H1 (cell line): ENCODE measurements at regions not wholly inside any gene's neighbourhood (a gene's known extent, or its start where the extent isn't known, plus 50 kb on each side); places are given as distances from the start of the nearest gene placed in this dataset.

Experiments
- ASH2L ChIP-seq: fragments of 200-600, 300-600 bp; sonication (generic); IDR thresholded peaks from one replicate; pipeline ENCODE4 v1.7.1; 2017; ENCODE audit warnings: low read length
- CTCF ChIP-seq, 3 experiments: IDR thresholded peaks; 1 replicate in 2 of 3; 2 replicates in 1 of 3; pipeline versions ENCODE4 v1.5.1 to v1.6.1; 2011; ENCODE audit warnings: low read length in 3 of 3, mild to moderate bottlenecking in 3 of 3, inconsistent platforms in 2 of 3, low read depth in 1 of 3, moderate library complexity in 1 of 3; ENCODE audit not compliant: insufficient read depth in 1 of 3; ENCODE audit errors: control extremely low read depth in 1 of 3
- RFX5 ChIP-seq: IDR thresholded peaks from 2 replicates; pipeline ENCODE4 v1.6.1; 2011; ENCODE audit warnings: low read depth, low read length, improper control_type of control experiment, borderline replicate concordance
- SIN3A ChIP-seq, 2 experiments: IDR thresholded peaks in 1 of 2; conservative IDR thresholded peaks in 1 of 2; 2 replicates each; pipeline ENCODE4 v1.6.1; 2011 to 2012; ENCODE audit warnings: low read length in 2 of 2, improper control_type of control experiment in 1 of 2, low read depth in 1 of 2, mild to moderate bottlenecking in 1 of 2

- TF ChIP-seq CTCF (IDR thresholded peaks at IDR 0.05; ENCODE audit: control extremely low read depth in 1 of 3, insufficient read depth in 1 of 3, low read depth in 1 of 3, low read length in 3 of 3) (no peak), ASH2L (no peak), SIN3A (conservative IDR thresholded peaks at IDR 0.05 in 1 of 2, IDR thresholded peaks at IDR 0.05 in 1 of 2; ENCODE audit: low read depth in 1 of 2, low read length in 2 of 2) (no peak), RFX5 (no peak)
Measured at GRCh38 chrX:10329984-10330383, 173.2 kb downstream of the CLCN4 start (continued).
